HEK293 (cell line): ENCODE measurements at regions not wholly inside any gene's neighbourhood (a gene's known extent, or its start where the extent isn't known, plus 50 kb on each side); places are given as distances from the start of the nearest gene placed in this dataset.

Experiments
- CTCF ChIA-PET: fragments of 350-600 bp; formaldehyde crosslinking; extraction: SDS; loops from one replicate; lab custom pipeline; 2021; ENCODE audit warnings: antibody characterized with exemption; lab: Yijun Ruan, JAX
- POLR2A ChIA-PET: fragments of 300-600 bp; formaldehyde crosslinking; extraction: SDS; loops from one replicate; lab custom pipeline; 2020; ENCODE audit warnings: antibody characterized with exemption, inconsistent platforms; lab: Yijun Ruan, JAX
- H3K27ac ChIP-seq: fragments of 200-500 bp; sonication (Bioruptor generic); 2 replicates; pipeline ENCODE4 v1.5.1; 2014; ENCODE audit warnings: low read depth, low read length, control low read depth, inconsistent platforms; ENCODE audit errors: extremely low read depth
- H3K36me3 ChIP-seq, 2 experiments: fragments of 200-500 bp in 1 of 2; sonication (Bioruptor generic) in 1 of 2; 1 replicate in 1 of 2; 2 replicates in 1 of 2; pipeline ENCODE4 v1.5.1; 2014 to 2017; ENCODE audit warnings: inconsistent platforms in 2 of 2, low read length in 2 of 2; ENCODE audit not compliant: control insufficient read depth in 2 of 2, insufficient read depth in 1 of 2
- H3K4me1 ChIP-seq: fragments of 200-500 bp; sonication (Bioruptor generic); 2 replicates; pipeline ENCODE4 v1.5.1; 2014; ENCODE audit warnings: mild to moderate bottlenecking, low read length, inconsistent platforms; ENCODE audit not compliant: control insufficient read depth, insufficient read depth
- H3K4me3 ChIP-seq: 2 replicates; pipeline ENCODE4 v1.5.1; 2011; ENCODE audit warnings: low read depth, mild to moderate bottlenecking, control low read depth, low read length, moderate library complexity
- H3K9me3 ChIP-seq: fragments of 200-500 bp; sonication (Bioruptor generic); 2 replicates; pipeline ENCODE4 v1.5.1; 2014; ENCODE audit warnings: low read depth, low read length, inconsistent platforms; ENCODE audit not compliant: control insufficient read depth, insufficient read depth
- HOXC10 ChIP-seq: sonication (generic); formaldehyde crosslinking; IDR thresholded peaks from 2 replicates; pipeline ENCODE4 v1.8.1; 2023; ENCODE audit warnings: mild to moderate bottlenecking, missing genetic modification reagents
- SALL2 ChIP-seq: fragments of 450-650 bp; formaldehyde crosslinking; IDR thresholded peaks from 2 replicates; pipeline ENCODE4 v1.5.0; 2017; ENCODE audit warnings: missing biosample characterization, mild to moderate bottlenecking, missing genetic modification characterization, borderline replicate concordance
- WT1 ChIP-seq: fragments of 450-650 bp; formaldehyde crosslinking; IDR thresholded peaks from 2 replicates; pipeline ENCODE4 v1.5.1; 2016; ENCODE audit warnings: missing biosample characterization, missing genetic modification characterization
- ZBTB7A ChIP-seq: fragments of 450-650 bp; formaldehyde crosslinking; IDR thresholded peaks from 2 replicates; pipeline ENCODE4 v1.5.1; 2016; ENCODE audit warnings: low read depth, missing biosample characterization, missing genetic modification characterization
- ZNF174 ChIP-seq: fragments of 450-650 bp; formaldehyde crosslinking; IDR thresholded peaks from 2 replicates; pipeline ENCODE4 v1.5.0; 2017; ENCODE audit warnings: missing biosample characterization, mild to moderate bottlenecking, missing genetic modification characterization
- ZNF175 ChIP-seq: fragments of 450-650 bp; formaldehyde crosslinking; IDR thresholded peaks from 2 replicates; pipeline ENCODE4 v1.5.1; 2016; ENCODE audit warnings: missing biosample characterization, missing genetic modification characterization
- ZNF266 ChIP-seq: fragments of 450-650 bp; formaldehyde crosslinking; IDR thresholded peaks from 2 replicates; pipeline ENCODE4 v1.5.1; 2016; ENCODE audit warnings: missing biosample characterization, missing genetic modification characterization, low read depth
- ZNF341 ChIP-seq: fragments of 450-650 bp; formaldehyde crosslinking; IDR thresholded peaks from 2 replicates; pipeline ENCODE4; 2016; ENCODE audit warnings: low read depth, missing biosample characterization, missing genetic modification characterization
- ZNF394 ChIP-seq: fragments of 450-650 bp; formaldehyde crosslinking; IDR thresholded peaks from 2 replicates; pipeline ENCODE4 v1.5.1; 2016; ENCODE audit warnings: missing biosample characterization, missing genetic modification characterization, mild to moderate bottlenecking, moderate library complexity, borderline replicate concordance
- ZNF530 ChIP-seq: fragments of 450-650 bp; formaldehyde crosslinking; IDR thresholded peaks from 2 replicates; pipeline ENCODE4 v1.5.1; 2016; ENCODE audit warnings: low read depth, missing biosample characterization, missing genetic modification characterization
- ZNF600 ChIP-seq: fragments of 450-650 bp; formaldehyde crosslinking; IDR thresholded peaks from 2 replicates; pipeline ENCODE4 v1.5.1; 2016; ENCODE audit warnings: missing biosample characterization, missing genetic modification characterization
- ZNF670 ChIP-seq: fragments of 450-650 bp; formaldehyde crosslinking; IDR thresholded peaks from 2 replicates; pipeline ENCODE4 v1.5.1; 2016; ENCODE audit warnings: missing biosample characterization, missing genetic modification characterization, low read depth
- TF ChIP-seq, protein P1 (sequence below): fragments of 450-650 bp; formaldehyde crosslinking; conservative IDR thresholded peaks from 2 replicates; pipeline ENCODE4 v1.5.1; 2016; ENCODE audit warnings: low read depth, missing biosample characterization, missing genetic modification characterization
- TF ChIP-seq, protein P2 (sequence below): fragments of 450-650 bp; formaldehyde crosslinking; IDR thresholded peaks from 2 replicates; pipeline ENCODE4 v1.5.1; 2016; ENCODE audit warnings: missing biosample characterization, missing genetic modification characterization
- TF ChIP-seq, protein P3 (sequence below): fragments of 450-650 bp; formaldehyde crosslinking; IDR thresholded peaks from 2 replicates; pipeline ENCODE4 v1.5.1; 2016; ENCODE audit warnings: missing biosample characterization, missing genetic modification characterization
- TF ChIP-seq, protein P4 (sequence below): fragments of 450-650 bp; IDR thresholded peaks from 2 replicates; pipeline ENCODE4 v1.5.1; 2018; ENCODE audit warnings: missing biosample characterization, missing genetic modification characterization

DNA sequence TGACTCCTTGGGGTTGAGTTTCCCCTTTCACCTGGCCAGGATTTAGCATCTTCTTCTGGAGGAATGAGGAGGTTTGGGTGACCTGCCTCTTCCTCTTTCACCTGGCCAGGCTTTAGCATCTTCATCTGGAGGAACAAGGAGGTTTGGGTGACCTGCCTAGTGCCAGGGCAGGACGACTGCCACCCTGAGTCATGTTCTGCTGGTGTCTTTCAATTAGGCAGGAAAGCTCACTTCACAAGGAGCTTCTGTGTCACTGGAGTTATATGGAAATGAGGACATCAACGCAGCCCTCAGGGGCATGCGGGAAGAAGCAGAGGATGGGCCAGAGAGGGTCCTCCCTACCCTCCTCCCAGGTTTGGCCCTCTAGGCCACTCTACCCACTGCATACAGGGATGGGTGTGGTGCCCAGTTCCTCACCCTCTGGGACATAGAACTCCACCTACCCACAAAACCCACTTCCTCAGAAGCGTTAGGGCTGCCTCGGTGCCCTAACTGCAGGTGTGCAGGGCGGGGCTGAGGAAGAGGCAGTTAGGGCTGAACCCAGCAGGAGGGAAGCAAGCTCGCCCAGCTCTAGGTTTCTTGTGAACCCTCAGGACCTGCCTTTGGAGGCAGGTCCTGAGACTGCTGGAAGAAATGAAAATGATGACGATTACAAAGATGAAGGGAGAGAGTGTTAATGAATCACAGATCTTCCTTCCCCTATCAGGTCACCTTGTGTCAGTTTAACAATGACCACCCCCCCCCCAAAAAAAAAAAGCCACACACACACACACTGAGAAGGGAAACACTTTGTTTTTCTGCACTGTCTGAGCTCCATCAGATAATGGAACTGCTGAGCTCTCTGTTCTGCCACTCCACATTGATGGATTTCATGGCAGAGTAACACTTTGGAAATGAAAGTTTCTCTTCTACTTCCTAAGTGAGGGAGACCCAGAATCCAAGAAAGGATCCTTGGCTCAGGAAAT lies 71.0 kb downstream of the ARL4C start:
- Histone ChIP-seq H3K36me3 (no peaks in the 10 kb centered on the region), H3K27ac (no peak overlapping the region), H3K4me3 (no peak overlapping the region), H3K9me3 (no peaks in the 10 kb centered on the region), H3K4me1 (no peaks in the 10 kb centered on the region)
- no peak for TF ChIP-seq ZNF266
- TF ChIP-seq ZBTB7A (tag by site-specific recombination) = no peak
- TF ChIP-seq HOXC10 (CRISPR knock-in tag) = no peak
- TF ChIP-seq, protein P1, sequence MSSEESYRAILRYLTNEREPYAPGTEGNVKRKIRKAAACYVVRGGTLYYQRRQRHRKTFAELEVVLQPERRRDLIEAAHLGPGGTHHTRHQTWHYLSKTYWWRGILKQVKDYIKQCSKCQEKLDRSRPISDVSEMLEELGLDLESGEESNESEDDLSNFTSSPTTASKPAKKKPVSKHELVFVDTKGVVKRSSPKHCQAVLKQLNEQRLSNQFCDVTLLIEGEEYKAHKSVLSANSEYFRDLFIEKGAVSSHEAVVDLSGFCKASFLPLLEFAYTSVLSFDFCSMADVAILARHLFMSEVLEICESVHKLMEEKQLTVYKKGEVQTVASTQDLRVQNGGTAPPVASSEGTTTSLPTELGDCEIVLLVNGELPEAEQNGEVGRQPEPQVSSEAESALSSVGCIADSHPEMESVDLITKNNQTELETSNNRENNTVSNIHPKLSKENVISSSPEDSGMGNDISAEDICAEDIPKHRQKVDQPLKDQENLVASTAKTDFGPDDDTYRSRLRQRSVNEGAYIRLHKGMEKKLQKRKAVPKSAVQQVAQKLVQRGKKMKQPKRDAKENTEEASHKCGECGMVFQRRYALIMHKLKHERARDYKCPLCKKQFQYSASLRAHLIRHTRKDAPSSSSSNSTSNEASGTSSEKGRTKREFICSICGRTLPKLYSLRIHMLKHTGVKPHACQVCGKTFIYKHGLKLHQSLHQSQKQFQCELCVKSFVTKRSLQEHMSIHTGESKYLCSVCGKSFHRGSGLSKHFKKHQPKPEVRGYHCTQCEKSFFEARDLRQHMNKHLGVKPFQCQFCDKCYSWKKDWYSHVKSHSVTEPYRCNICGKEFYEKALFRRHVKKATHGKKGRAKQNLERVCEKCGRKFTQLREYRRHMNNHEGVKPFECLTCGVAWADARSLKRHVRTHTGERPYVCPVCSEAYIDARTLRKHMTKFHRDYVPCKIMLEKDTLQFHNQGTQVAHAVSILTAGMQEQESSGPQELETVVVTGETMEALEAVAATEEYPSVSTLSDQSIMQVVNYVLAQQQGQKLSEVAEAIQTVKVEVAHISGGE (tag by site-specific recombination) = no peak
- TF ChIP-seq, protein P2, sequence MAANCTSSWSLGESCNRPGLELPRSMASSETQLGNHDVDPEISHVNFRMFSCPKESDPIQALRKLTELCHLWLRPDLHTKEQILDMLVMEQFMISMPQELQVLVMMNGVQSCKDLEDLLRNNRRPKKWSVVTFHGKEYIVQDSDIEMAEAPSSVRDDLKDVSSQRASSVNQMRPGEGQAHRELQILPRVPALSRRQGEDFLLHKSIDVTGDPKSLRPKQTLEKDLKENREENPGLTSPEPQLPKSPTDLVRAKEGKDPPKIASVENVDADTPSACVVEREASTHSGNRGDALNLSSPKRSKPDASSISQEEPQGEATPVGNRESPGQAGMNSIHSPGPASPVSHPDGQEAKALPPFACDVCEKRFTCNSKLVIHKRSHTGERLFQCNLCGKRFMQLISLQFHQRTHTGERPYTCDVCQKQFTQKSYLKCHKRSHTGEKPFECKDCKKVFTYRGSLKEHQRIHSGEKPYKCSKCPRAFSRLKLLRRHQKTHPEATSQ (tag by site-specific recombination) = no peak
- no peak for TF ChIP-seq ZNF600 (tag by site-specific recombination)
- TF ChIP-seq WT1 (tag by site-specific recombination) = no peak
- no peak for TF ChIP-seq SALL2 (tag by site-specific recombination)
- TF ChIP-seq ZNF174 (tag by site-specific recombination) = no peak
- no peak for TF ChIP-seq ZNF175 (tag by site-specific recombination)
- TF ChIP-seq, protein P3, sequence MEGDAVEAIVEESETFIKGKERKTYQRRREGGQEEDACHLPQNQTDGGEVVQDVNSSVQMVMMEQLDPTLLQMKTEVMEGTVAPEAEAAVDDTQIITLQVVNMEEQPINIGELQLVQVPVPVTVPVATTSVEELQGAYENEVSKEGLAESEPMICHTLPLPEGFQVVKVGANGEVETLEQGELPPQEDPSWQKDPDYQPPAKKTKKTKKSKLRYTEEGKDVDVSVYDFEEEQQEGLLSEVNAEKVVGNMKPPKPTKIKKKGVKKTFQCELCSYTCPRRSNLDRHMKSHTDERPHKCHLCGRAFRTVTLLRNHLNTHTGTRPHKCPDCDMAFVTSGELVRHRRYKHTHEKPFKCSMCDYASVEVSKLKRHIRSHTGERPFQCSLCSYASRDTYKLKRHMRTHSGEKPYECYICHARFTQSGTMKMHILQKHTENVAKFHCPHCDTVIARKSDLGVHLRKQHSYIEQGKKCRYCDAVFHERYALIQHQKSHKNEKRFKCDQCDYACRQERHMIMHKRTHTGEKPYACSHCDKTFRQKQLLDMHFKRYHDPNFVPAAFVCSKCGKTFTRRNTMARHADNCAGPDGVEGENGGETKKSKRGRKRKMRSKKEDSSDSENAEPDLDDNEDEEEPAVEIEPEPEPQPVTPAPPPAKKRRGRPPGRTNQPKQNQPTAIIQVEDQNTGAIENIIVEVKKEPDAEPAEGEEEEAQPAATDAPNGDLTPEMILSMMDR (tag by site-specific recombination) = no peak
- no peak for TF ChIP-seq ZNF394
- no peak for TF ChIP-seq ZNF341 (tag by site-specific recombination)
- TF ChIP-seq, protein P4, sequence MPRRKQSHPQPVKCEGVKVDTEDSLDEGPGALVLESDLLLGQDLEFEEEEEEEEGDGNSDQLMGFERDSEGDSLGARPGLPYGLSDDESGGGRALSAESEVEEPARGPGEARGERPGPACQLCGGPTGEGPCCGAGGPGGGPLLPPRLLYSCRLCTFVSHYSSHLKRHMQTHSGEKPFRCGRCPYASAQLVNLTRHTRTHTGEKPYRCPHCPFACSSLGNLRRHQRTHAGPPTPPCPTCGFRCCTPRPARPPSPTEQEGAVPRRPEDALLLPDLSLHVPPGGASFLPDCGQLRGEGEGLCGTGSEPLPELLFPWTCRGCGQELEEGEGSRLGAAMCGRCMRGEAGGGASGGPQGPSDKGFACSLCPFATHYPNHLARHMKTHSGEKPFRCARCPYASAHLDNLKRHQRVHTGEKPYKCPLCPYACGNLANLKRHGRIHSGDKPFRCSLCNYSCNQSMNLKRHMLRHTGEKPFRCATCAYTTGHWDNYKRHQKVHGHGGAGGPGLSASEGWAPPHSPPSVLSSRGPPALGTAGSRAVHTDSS (tag by site-specific recombination) = no peak
- TF ChIP-seq ZNF670 (tag by site-specific recombination) = no peak
- no peak for TF ChIP-seq ZNF530
- ChIA-PET POLR2A (interaction anchor here (0.6 kb wide), 1 partner anchor 756 kb away, joined by 5 read pairs; no protein-coding TSS in a partner anchor), CTCF (no interaction called here)
